OCI-LY7 (cell line): ENCODE measurements at regions not wholly inside any gene's neighbourhood (a gene's known extent, or its start where the extent isn't known, plus 50 kb on each side); places are given as distances from the start of the nearest gene placed in this dataset.

Experiments
- BruUV-seq: library from RNA; stranded (reverse); fragments of 400-500 nt; replicated peaks from 2 replicates; lab custom pipeline; 2021; lab: Mats Ljungman, UMichigan
- CTCF ChIA-PET: fragments of 300-600 bp; sonication (Branson Sonifier 250); formaldehyde crosslinking; loops from one replicate; lab custom pipeline; 2022; ENCODE audit warnings: antibody characterized with exemption; ENCODE audit not compliant: unreplicated experiment; lab: Charles Lee
- POLR2A ChIA-PET: fragments of 300-600 bp; sonication (Branson Sonifier 250); formaldehyde crosslinking; loops from one replicate; lab custom pipeline; 2022; ENCODE audit warnings: antibody characterized with exemption; lab: Charles Lee
- DNase-seq: peaks from one replicate; pipeline ENCODE4 v3.0.0-alpha.2; 2015; ENCODE audit warnings: low spot score
- H2AFZ ChIP-seq: fragments of 200-600 bp; sonication (generic), shearing (Covaris generic); 2 replicates; pipeline ENCODE4 v1.6.1; 2014; ENCODE audit warnings: mild to moderate bottlenecking, antibody characterized with exemption, low read length, moderate library complexity
- H3K27ac ChIP-seq: fragments of 200-600 bp; sonication (generic); 2 replicates; pipeline ENCODE4 v1.5.1; 2014; ENCODE audit warnings: mixed run types, low read depth, mild to moderate bottlenecking, moderate library complexity, low read length, inconsistent platforms; ENCODE audit not compliant: poor library complexity, severe bottlenecking
- H3K36me3 ChIP-seq: fragments of 200-600 bp; sonication (generic); 2 replicates; pipeline ENCODE4 v1.6.1; 2014; ENCODE audit warnings: mild to moderate bottlenecking, antibody characterized with exemption, low read length, moderate library complexity, mixed read lengths; ENCODE audit not compliant: insufficient read depth
- H3K4me1 ChIP-seq: fragments of 200-600 bp; sonication (generic); 2 replicates; pipeline ENCODE4 v1.5.1; 2014; ENCODE audit warnings: mild to moderate bottlenecking, low read length; ENCODE audit not compliant: insufficient read depth, poor library complexity, severe bottlenecking
- H3K4me2 ChIP-seq: fragments of 200-600 bp; sonication (generic); 2 replicates; pipeline ENCODE4 v1.6.1; 2014; ENCODE audit warnings: mild to moderate bottlenecking, low read length
- H3K4me3 ChIP-seq: fragments of 200-600 bp; sonication (generic); 2 replicates; pipeline ENCODE4 v1.5.1; 2014; ENCODE audit warnings: mild to moderate bottlenecking, low read depth, low read length; ENCODE audit not compliant: poor library complexity, severe bottlenecking
- H3K79me2 ChIP-seq: fragments of 200-600 bp; sonication (generic); 2 replicates; pipeline ENCODE4 v1.6.1; 2016; ENCODE audit warnings: low read depth, mild to moderate bottlenecking, low read length, moderate library complexity, mixed read lengths; ENCODE audit not compliant: insufficient read depth
- H3K9me2 ChIP-seq: fragments of 200-600 bp; sonication (generic); 2 replicates; pipeline ENCODE4 v1.6.1; 2016; ENCODE audit warnings: mild to moderate bottlenecking, low read length, mixed read lengths; ENCODE audit not compliant: insufficient read depth
- H3K9me3 ChIP-seq: fragments of 200-600 bp; sonication (generic); 2 replicates; pipeline ENCODE4 v1.6.1; 2014; ENCODE audit warnings: mild to moderate bottlenecking, mixed run types, low read length, mixed read lengths
- H4K20me1 ChIP-seq: fragments of 200-600 bp; sonication (generic); 2 replicates; pipeline ENCODE4 v1.6.1; 2014; ENCODE audit warnings: mild to moderate bottlenecking, antibody characterized with exemption, low read length, moderate library complexity, mixed read lengths; ENCODE audit not compliant: insufficient read depth
- CTCF ChIP-seq: fragments of 200-600 bp; sonication (generic); conservative IDR thresholded peaks from 2 replicates; pipeline ENCODE4 v1.5.1; 2014; ENCODE audit warnings: mild to moderate bottlenecking, antibody characterized with exemption, low read length, moderate library complexity, mixed read lengths
- EZH2phosphoT487 ChIP-seq: fragments of 200-600 bp; sonication (generic); IDR thresholded peaks from 2 replicates; pipeline ENCODE4 v1.6.1; 2018; ENCODE audit warnings: low read depth, borderline replicate concordance, mild to moderate bottlenecking, mixed run types, antibody characterized with exemption, low read length, moderate library complexity, mixed read lengths
- intact Hi-C: fragments of 100-400 bp; cut with micrococcal nuclease; formaldehyde crosslinking; loops from one replicate; pipeline ENCODE4 v1.10.0; 2022; ENCODE audit not compliant: unreplicated experiment

GRCh38 chr13:93144031-93144430, 82.6 kb upstream of the GPC6 start:
- no peak for DNase-seq
- intact Hi-C loops, result no loop called here
- no TSS peak for BruUV-seq
- Histone ChIP-seq H3K4me1 (no peaks in the 10 kb centered on the region), H3K9me3 (no peaks in the 10 kb centered on the region), H3K4me2 (no peak overlapping the region), H3K36me3 (no peaks in the 10 kb centered on the region), H3K4me3 (no peak overlapping the region), H4K20me1 (no peaks in the 10 kb centered on the region), H3K79me2 (no peaks in the 10 kb centered on the region), H3K27ac (no peak overlapping the region), H3K9me2 (no peaks in the 10 kb centered on the region), H2AFZ (no peak overlapping the region)
- POLR2A ChIA-PET, result no interaction called here
- CTCF ChIA-PET, result no interaction called here
- TF ChIP-seq CTCF (no peak), EZH2phosphoT487 (no peak)

GRCh38 chr13:93145199-93145598, 81.4 kb upstream of the GPC6 start:
- DNase-seq, result no peak
- Histone ChIP-seq H3K9me3 (no peaks in the 10 kb centered on the region), H3K9me2 (no peaks in the 10 kb centered on the region), H3K27ac (no peak overlapping the region), H3K4me2 (no peak overlapping the region), H3K4me3 (no peak overlapping the region), H3K36me3 (no peaks in the 10 kb centered on the region), H3K4me1 (no peaks in the 10 kb centered on the region), H4K20me1 (no peaks in the 10 kb centered on the region), H2AFZ (no peak overlapping the region), H3K79me2 (no peaks in the 10 kb centered on the region)
- intact Hi-C loops, result no loop called here
- TF ChIP-seq CTCF, result no peak
- TF ChIP-seq EZH2phosphoT487, result no peak
- BruUV-seq, result no TSS peak
- ChIA-PET CTCF (no interaction called here), POLR2A (interaction anchor here (0.6 kb wide), 1 partner anchor 9 kb away, joined by 3 read pairs; no protein-coding TSS in a partner anchor)

GRCh38 chr13:93146584-93147297, 79.9 kb upstream of the GPC6 start:
- Histone ChIP-seq H3K9me3 (no peaks in the 10 kb centered on the region), H3K27ac (no peak overlapping the region), H3K9me2 (no peaks in the 10 kb centered on the region), H3K4me1 (no peaks in the 10 kb centered on the region), H3K4me3 (no peak overlapping the region), H3K4me2 (no peak overlapping the region), H3K36me3 (no peaks in the 10 kb centered on the region), H4K20me1 (no peaks in the 10 kb centered on the region), H3K79me2 (no peaks in the 10 kb centered on the region), H2AFZ (no peak overlapping the region)
- DNase-seq, result no peak
- no TSS peak for BruUV-seq
- POLR2A ChIA-PET, result interaction anchor here (0.6 kb wide), 1 partner anchor 10 kb away, joined by 3 read pairs; no protein-coding TSS in a partner anchor
- TF ChIP-seq CTCF (no peak), EZH2phosphoT487 (no peak)
- intact Hi-C loops, result no loop called here
- CTCF ChIA-PET, result no interaction called here
